NCI-H460 (cell line): ENCODE measurements at regions not wholly inside any gene's neighbourhood (a gene's known extent, or its start where the extent isn't known, plus 50 kb on each side); places are given as distances from the start of the nearest gene placed in this dataset.
A peak's percentile ranks its signal among the peaks of the same experiment; 100 is the strongest.
"Not testable (repeated sequence)": the region's sequence is repeated elsewhere in the genome, so short reads cannot be mapped to it uniquely, and the experiment has no call there.

Experiments used
- DNase-seq: peaks from one replicate; pipeline ENCODE4 v3.0.0-alpha.2; 2016; ENCODE audit warnings: low read depth; ENCODE audit errors: extremely low read depth

- DNase-seq: no peak
Measured at GRCh38 chr6:165854061-165854862, 191.2 kb upstream of the PDE10A start.

GRCh38 chr6:165852676-165853075 is 189.6 kb upstream of the PDE10A start:
- no peak for DNase-seq

- DNase-seq: peak; percentile 35
Measured at GRCh38 chr6:165850434-165851019, 187.5 kb upstream of the PDE10A start.

GRCh38 chr6:165849534-165850430 is 186.7 kb upstream of the PDE10A start:
- DNase-seq: no peak

GRCh38 chr6:165848086-165848426 is 185.0 kb upstream of the PDE10A start:
- DNase-seq: no peak

- DNase-seq: peak; percentile 47
Measured at GRCh38 chr6:165847407-165848085, 184.5 kb upstream of the PDE10A start.

- no peak for DNase-seq
Measured at GRCh38 chr6:165846123-165846966, 183.3 kb upstream of the PDE10A start.

GRCh38 chr6:165845493-165845892 is 182.5 kb upstream of the PDE10A start:
- DNase-seq: no peak

- no peak for DNase-seq
Measured at GRCh38 chr6:165844801-165845364, 181.8 kb upstream of the PDE10A start.

- DNase-seq: no peak
Measured at GRCh38 chr6:165844232-165844631, 181.2 kb upstream of the PDE10A start.

- no peak for DNase-seq
Measured at GRCh38 chr6:165843568-165844113, 180.6 kb upstream of the PDE10A start.

- DNase-seq: no peak
Measured at GRCh38 chr6:165843121-165843520, 180.1 kb upstream of the PDE10A start.

- DNase-seq: no peak
Measured at GRCh38 chr6:165842281-165842936, 179.4 kb upstream of the PDE10A start.

GRCh38 chr6:165841153-165841558 is 178.1 kb upstream of the PDE10A start:
- DNase-seq: no peak

- DNase-seq: no peak
Measured at GRCh38 chr6:165837948-165838745, 175.1 kb upstream of the PDE10A start.

GRCh38 chr6:165836648-165837047 is 173.6 kb upstream of the PDE10A start:
- DNase-seq: not testable (repeated sequence)

GRCh38 chr6:165835410-165835851 is 172.4 kb upstream of the PDE10A start:
- no peak for DNase-seq
